ENCODE measurements at regions not wholly inside any gene's neighbourhood (a gene's known extent, or its start where the extent isn't known, plus 50 kb on each side); places are given as distances from the start of the nearest gene placed in this dataset.

DNA sequence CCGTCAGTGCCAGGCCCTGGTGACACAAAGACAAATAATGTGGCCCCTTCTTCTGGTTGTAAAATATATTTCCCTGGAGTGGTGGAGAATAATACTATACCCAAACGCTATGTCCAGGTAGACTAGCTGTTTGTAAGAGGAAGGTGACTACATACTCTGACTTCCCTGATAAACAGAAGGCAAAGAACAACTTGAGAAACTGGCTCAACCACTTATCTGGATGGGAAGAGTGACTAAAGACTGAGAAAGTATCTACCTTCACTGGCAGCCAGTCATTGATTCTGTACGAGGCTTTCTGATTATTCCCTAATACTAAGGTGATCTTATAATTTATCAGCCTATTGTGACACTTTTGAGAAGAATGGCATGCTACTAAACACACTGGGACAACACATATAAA is 569.7 kb downstream of the EPHA7 start:
- TF ChIP-seq, protein P1, sequence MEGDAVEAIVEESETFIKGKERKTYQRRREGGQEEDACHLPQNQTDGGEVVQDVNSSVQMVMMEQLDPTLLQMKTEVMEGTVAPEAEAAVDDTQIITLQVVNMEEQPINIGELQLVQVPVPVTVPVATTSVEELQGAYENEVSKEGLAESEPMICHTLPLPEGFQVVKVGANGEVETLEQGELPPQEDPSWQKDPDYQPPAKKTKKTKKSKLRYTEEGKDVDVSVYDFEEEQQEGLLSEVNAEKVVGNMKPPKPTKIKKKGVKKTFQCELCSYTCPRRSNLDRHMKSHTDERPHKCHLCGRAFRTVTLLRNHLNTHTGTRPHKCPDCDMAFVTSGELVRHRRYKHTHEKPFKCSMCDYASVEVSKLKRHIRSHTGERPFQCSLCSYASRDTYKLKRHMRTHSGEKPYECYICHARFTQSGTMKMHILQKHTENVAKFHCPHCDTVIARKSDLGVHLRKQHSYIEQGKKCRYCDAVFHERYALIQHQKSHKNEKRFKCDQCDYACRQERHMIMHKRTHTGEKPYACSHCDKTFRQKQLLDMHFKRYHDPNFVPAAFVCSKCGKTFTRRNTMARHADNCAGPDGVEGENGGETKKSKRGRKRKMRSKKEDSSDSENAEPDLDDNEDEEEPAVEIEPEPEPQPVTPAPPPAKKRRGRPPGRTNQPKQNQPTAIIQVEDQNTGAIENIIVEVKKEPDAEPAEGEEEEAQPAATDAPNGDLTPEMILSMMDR (IDR thresholded peaks at IDR 0.05): no peak
- TF ChIP-seq EP300 (IDR thresholded peaks at IDR 0.05): no peak

Data from upper lobe of left lung (tissue), 4 donors.